ENCODE measurements at regions not wholly inside any gene's neighbourhood (a gene's known extent, or its start where the extent isn't known, plus 50 kb on each side); places are given as distances from the start of the nearest gene placed in this dataset.

DNA sequence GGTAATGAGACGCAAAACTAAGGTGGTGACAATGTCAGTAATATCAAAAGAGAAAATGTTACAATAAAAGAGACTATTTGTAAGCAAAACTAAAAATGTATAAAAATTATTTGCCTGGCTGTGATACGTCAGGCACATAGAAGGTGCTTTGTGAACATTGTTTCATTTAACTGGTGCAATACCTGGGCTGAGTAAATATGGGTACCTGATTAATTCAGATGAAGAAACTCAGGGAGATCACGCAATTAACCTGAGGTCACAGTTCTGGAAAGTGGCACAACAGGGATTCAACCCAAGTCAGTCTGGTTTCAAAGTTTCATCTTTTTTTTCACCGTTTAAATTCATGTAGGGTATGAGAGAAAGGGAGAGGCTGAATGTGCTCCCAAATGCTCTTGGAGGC, 71.0 kb upstream of the KRAS start:
- TF ChIP-seq, protein P1, sequence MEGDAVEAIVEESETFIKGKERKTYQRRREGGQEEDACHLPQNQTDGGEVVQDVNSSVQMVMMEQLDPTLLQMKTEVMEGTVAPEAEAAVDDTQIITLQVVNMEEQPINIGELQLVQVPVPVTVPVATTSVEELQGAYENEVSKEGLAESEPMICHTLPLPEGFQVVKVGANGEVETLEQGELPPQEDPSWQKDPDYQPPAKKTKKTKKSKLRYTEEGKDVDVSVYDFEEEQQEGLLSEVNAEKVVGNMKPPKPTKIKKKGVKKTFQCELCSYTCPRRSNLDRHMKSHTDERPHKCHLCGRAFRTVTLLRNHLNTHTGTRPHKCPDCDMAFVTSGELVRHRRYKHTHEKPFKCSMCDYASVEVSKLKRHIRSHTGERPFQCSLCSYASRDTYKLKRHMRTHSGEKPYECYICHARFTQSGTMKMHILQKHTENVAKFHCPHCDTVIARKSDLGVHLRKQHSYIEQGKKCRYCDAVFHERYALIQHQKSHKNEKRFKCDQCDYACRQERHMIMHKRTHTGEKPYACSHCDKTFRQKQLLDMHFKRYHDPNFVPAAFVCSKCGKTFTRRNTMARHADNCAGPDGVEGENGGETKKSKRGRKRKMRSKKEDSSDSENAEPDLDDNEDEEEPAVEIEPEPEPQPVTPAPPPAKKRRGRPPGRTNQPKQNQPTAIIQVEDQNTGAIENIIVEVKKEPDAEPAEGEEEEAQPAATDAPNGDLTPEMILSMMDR (IDR thresholded peaks at IDR 0.05): no peak
- TF ChIP-seq POLR2A (IDR thresholded peaks at IDR 0.05) (no peak), POLR2AphosphoS5 (IDR thresholded peaks at IDR 0.05; ENCODE audit: insufficient read depth in 1 of 2, low read depth in 1 of 2) (no peak)
